Skeletal muscle satellite cell (primary cell): ENCODE measurements at regions not wholly inside any gene's neighbourhood (a gene's known extent, or its start where the extent isn't known, plus 50 kb on each side); places are given as distances from the start of the nearest gene placed in this dataset.

Experiments used
- H3K27me3 ChIP-seq: 2 replicates; pipeline ENCODE4 v1.7.0; 2013; ENCODE audit warnings: low read length; ENCODE audit not compliant: control insufficient read depth, insufficient read depth
- H3K36me3 ChIP-seq: 2 replicates; pipeline ENCODE4 v1.7.0; 2013; ENCODE audit warnings: mild to moderate bottlenecking, control low read depth, low read length; ENCODE audit not compliant: insufficient read depth
- H3K4me1 ChIP-seq: 2 replicates; pipeline ENCODE4 v1.7.0; 2013; ENCODE audit warnings: low read length; ENCODE audit not compliant: control insufficient read depth, insufficient read depth
- H3K4me2 ChIP-seq: 2 replicates; pipeline ENCODE4 v1.7.0; 2013; ENCODE audit warnings: mild to moderate bottlenecking, low read length
- H3K4me3 ChIP-seq: 2 replicates; pipeline ENCODE4 v1.7.0; 2013; ENCODE audit warnings: low read length
- H3K9ac ChIP-seq: 2 replicates; pipeline ENCODE4 v1.7.0; 2013; ENCODE audit warnings: mild to moderate bottlenecking, low read depth, low read length, moderate library complexity
- H3K9me3 ChIP-seq: replicated peaks from 2 replicates; pipeline ENCODE4 v1.7.0; 2013; ENCODE audit warnings: mild to moderate bottlenecking, control low read depth, low read length

- H3K4me3 ChIP-seq = no peak overlapping the region
- no peaks in the 10 kb centered on the region for H3K4me1 ChIP-seq
- peaks cover 72% of the 10 kb centered on the region for H3K36me3 ChIP-seq
- H3K9ac ChIP-seq = no peak overlapping the region
- H3K9me3 ChIP-seq = no peaks in the 10 kb centered on the region
- no peak overlapping the region for H3K4me2 ChIP-seq
- H3K27me3 ChIP-seq = no peaks in the 10 kb centered on the region
Observed at GRCh38 chr14:101035466-101036225, 132.1 kb upstream of the RTL1 start.

DNA sequence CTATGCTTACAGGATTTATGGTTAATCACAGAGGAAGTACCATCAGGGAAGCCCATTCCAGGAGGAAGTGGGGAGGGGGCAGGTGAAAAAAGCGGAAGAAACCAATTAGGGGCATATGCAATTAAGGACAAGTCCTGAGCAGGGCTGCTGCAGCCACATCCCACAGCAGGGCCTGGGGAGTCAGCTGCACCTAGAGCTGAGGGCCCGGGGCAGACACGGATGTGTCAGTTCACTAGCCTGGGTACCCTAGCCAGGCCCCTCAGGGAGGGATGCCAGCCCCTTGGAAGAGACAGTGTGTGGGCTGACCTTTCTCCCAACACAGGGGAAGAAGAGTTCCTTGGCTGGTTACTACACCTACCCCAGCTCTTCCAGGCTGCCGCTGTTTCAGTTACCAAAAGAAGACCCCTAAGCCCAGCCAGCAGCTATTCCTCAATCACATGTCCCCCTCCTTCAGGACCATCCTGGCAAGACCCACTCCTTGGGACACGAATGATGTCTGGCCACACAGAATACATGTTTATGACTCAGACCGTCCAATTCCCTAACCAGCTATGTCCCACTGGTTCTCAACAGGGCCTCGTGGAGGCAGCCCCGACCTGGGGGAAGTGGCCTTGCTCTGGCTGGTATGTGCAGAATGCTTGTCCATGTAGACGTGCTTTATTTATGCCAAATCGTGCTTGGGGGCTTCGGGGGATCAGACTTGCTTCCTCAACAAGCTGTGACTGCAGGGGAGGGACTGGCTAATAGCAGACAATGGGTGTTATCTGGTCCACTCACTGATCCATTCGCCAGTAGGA, 133.7 kb upstream of the RTL1 start:
- no peaks in the 10 kb centered on the region for H3K9me3 ChIP-seq
- H3K4me2 ChIP-seq = no peak overlapping the region
- H3K27me3 ChIP-seq = no peaks in the 10 kb centered on the region
- no peak overlapping the region for H3K9ac ChIP-seq
- H3K4me3 ChIP-seq = no peak overlapping the region
- peaks cover 70% of the 10 kb centered on the region for H3K36me3 ChIP-seq
- H3K4me1 ChIP-seq = no peaks in the 10 kb centered on the region

DNA sequence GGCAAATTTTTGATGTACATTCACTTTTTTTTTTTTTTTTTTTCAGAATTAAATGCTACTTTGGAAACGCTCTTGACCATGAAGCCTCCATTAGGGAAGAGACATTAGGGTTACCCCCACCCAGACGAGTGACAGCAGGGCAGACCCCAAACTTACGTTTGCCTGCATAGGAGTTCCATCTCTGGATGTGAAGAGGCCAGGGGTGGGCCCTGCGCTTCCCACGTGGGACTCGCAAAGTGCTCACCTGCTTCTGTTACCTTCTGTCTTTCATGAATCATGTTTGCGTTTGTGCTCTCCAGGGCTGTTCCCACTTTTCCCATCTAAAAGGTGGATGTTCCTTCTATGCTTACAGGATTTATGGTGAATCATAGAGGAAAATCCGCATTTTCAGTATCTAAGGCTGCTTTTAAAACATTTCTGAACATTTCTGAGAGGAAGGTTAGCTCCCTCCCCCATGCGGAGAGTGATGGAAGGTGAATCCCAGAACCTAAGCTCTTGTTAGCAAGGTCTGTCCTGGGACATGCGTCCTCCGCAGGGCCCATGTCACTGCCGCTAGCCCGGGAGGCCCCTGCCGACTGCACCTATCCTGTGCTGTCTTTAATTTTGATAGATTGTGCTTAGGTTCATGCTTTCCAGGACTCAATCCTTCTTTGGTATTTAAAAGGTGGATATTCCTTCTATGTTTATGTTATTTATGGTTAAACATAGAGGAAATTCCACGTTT, 135.7 kb upstream of the RTL1 start:
- Histone ChIP-seq H3K9ac (no peak overlapping the region), H3K4me3 (no peak overlapping the region), H3K27me3 (no peaks in the 10 kb centered on the region), H3K36me3 (peaks cover 71% of the 10 kb centered on the region), H3K4me1 (no peaks in the 10 kb centered on the region), H3K4me2 (no peak overlapping the region), H3K9me3 (no peaks in the 10 kb centered on the region)

DNA sequence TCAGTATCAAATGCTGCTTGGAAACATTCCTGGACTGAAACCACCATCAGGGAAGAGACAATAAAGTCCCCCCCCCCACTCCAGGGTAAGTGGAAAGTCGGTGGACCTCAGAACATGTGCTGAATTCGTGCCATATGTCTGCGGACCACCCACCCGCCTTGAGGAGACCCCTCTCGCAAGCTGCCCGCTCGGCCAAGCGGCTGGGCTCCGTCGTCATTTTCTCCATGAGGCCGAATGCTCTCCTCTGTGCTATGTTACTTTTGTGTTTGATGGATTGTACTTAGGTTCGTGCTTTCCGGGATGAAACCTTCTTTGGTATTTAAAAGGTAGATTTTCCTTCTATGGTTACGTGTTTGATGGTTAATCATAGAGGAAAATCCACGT, 136.2 kb upstream of the RTL1 start:
- Histone ChIP-seq H3K4me2 (no peak overlapping the region), H3K4me1 (no peaks in the 10 kb centered on the region), H3K4me3 (no peak overlapping the region), H3K9ac (no peak overlapping the region), H3K9me3 (no peaks in the 10 kb centered on the region), H3K36me3 (peaks cover 74% of the 10 kb centered on the region), H3K27me3 (no peaks in the 10 kb centered on the region)

- no peaks in the 10 kb centered on the region for H3K4me1 ChIP-seq
- H3K27me3 ChIP-seq = no peaks in the 10 kb centered on the region
- peaks cover 73% of the 10 kb centered on the region for H3K36me3 ChIP-seq
- H3K4me2 ChIP-seq = no peak overlapping the region
- no peak overlapping the region for H3K4me3 ChIP-seq
- no peaks in the 10 kb centered on the region for H3K9me3 ChIP-seq
- H3K9ac ChIP-seq = no peak overlapping the region
Observed at GRCh38 chr14:101040538-101041442, 137.3 kb upstream of the RTL1 start.

GRCh38 chr14:101043891-101044290, 140.4 kb upstream of the RTL1 start:
- Histone ChIP-seq H3K9me3 (no peaks in the 10 kb centered on the region), H3K9ac (no peak overlapping the region), H3K4me1 (no peaks in the 10 kb centered on the region), H3K4me3 (no peak overlapping the region), H3K36me3 (peaks cover 75% of the 10 kb centered on the region), H3K27me3 (no peaks in the 10 kb centered on the region), H3K4me2 (no peak overlapping the region)

DNA sequence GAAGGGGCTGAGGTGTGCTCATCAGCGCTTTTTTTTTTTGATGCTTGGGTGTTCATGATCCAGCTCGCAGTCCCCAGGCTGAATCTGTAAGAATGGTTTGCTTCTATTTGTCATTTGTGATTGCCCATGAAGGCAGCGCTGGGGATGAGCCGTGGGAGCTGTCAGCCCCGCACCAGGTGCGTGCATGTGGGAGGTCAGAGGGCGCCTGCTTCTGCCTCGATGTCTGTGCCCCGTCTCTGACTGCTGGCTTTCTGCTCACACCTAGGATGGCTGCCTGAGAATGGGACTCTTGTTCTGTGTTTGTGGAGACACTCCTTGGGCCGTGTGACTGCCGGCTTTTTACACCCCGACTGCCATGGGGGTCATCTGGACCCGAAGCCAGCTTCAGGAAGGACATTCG, 141.2 kb upstream of the RTL1 start:
- Histone ChIP-seq H3K9ac (no peak overlapping the region), H3K4me3 (no peak overlapping the region), H3K4me1 (no peaks in the 10 kb centered on the region), H3K9me3 (no peaks in the 10 kb centered on the region), H3K36me3 (peaks cover 74% of the 10 kb centered on the region), H3K27me3 (no peaks in the 10 kb centered on the region), H3K4me2 (no peak overlapping the region)

DNA sequence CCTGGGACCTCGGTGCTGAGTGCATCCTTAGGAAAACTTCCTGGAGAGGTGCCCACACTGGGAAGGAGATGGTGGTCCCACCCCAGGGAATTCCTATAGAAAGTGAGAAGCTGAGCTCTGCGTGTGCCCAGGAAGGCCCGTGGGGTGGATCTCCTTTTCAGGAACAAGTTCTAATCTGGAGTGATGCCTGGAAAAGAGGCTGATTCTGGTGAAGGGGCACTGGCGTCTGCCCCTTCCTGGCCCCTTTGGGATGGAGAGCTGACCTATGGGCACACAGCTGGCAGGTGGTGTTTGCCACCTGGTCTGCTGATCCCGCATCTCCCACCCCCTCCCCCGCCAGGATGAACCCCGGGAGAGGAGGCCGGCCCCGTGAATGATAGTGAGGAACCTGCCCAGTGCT, 142.0 kb upstream of the RTL1 start:
- H3K4me1 ChIP-seq = no peaks in the 10 kb centered on the region

DNA sequence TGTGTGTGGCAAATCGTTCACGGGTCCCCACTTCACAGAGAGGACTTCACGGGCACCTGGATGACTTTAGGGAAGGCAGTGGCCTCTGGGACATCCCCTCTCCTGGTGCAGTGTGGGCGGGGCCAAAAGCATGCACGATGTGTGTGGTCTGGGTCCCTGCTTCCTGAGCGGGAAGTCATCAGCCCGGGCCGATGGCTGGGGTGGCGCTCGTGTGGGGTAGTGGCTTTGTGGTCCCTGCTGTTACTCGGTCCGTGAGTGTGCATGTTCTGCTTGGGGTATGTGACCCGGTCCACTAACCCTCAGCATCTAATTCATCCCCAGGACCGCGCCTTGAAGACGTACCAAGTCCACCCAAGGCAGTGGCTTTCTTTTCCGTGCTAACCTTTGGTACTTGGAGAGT, 142.5 kb upstream of the RTL1 start:
- H3K4me2 ChIP-seq = no peak overlapping the region
- no peak overlapping the region for H3K4me3 ChIP-seq
- no peaks in the 10 kb centered on the region for H3K9me3 ChIP-seq
- H3K27me3 ChIP-seq = no peaks in the 10 kb centered on the region
- H3K4me1 ChIP-seq = no peaks in the 10 kb centered on the region
- H3K9ac ChIP-seq = no peak overlapping the region
- H3K36me3 ChIP-seq = peaks cover 68% of the 10 kb centered on the region

More for the DNA sequence above, 142.0 kb upstream of the RTL1 start:
- H3K36me3 ChIP-seq = peaks cover 69% of the 10 kb centered on the region
- no peak overlapping the region for H3K9ac ChIP-seq
- H3K9me3 ChIP-seq = no peaks in the 10 kb centered on the region
- H3K27me3 ChIP-seq = no peaks in the 10 kb centered on the region
- H3K4me2 ChIP-seq = no peak overlapping the region
- H3K4me3 ChIP-seq = no peak overlapping the region

GRCh38 chr14:101047326-101047725, 143.8 kb upstream of the RTL1 start:
- no peaks in the 10 kb centered on the region for H3K4me1 ChIP-seq
- H3K36me3 ChIP-seq = peaks cover 75% of the 10 kb centered on the region
- no peak overlapping the region for H3K4me3 ChIP-seq
- no peak overlapping the region for H3K4me2 ChIP-seq
- no peak overlapping the region for H3K9ac ChIP-seq
- H3K27me3 ChIP-seq = no peaks in the 10 kb centered on the region
- H3K9me3 ChIP-seq = no peaks in the 10 kb centered on the region

DNA sequence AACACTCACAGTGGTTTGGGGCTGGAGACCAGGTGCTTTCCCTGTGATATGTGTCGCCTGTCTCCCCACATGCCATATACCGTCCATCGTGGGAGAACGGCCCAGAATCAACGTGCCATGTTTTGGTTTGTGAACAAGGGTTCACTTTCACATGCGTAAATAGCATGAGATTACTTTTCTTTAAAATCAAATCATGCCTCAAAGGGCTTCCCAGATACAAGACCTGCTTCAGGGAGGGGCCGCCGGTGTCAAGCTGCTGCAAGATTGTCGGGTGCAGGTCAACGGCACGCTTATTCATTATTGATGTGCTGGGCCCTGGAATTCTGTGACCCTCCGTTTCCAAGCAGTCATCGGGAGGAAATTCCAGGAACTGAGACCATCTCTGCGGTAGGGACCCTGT, 145.2 kb upstream of the RTL1 start:
- Histone ChIP-seq H3K4me2 (no peak overlapping the region), H3K4me3 (no peak overlapping the region), H3K27me3 (no peaks in the 10 kb centered on the region), H3K4me1 (no peaks in the 10 kb centered on the region), H3K9ac (no peak overlapping the region), H3K9me3 (no peaks in the 10 kb centered on the region), H3K36me3 (peaks cover 74% of the 10 kb centered on the region)
